Activated effector memory CD4-positive, alpha-beta T cell treated with anti-CD3 and anti-CD28 coated beads, Interleukin-2, amount 50 U/mL, for 16 hours (primary cell): ENCODE measurements at regions not wholly inside any gene's neighbourhood (a gene's known extent, or its start where the extent isn't known, plus 50 kb on each side); places are given as distances from the start of the nearest gene placed in this dataset.

Experiments used
- DNase-seq: peaks from one replicate; pipeline ENCODE4 v3.0.0-alpha.2; 2020

- DNase-seq: no peak
Observed at GRCh38 chr15:89421219-89421618, 75.2 kb downstream of the RHCG start.

GRCh38 chr15:89419370-89419984 is 76.9 kb downstream of the RHCG start:
- DNase-seq: peak; percentile 70

GRCh38 chr15:89417206-89417725 is 79.1 kb downstream of the RHCG start:
- no peak for DNase-seq

GRCh38 chr15:89416339-89417183 is 79.8 kb downstream of the RHCG start:
- DNase-seq: peak; percentile 87

GRCh38 chr15:89414571-89414970 is 79.9 kb upstream of the POLG start:
- no peak for DNase-seq

GRCh38 chr15:89413877-89414276 is 79.3 kb upstream of the POLG start:
- no peak for DNase-seq

- DNase-seq: no peak
Observed at GRCh38 chr15:89412905-89413411, 78.3 kb upstream of the POLG start.

- no peak for DNase-seq
Observed at GRCh38 chr15:89410039-89410435, 75.4 kb upstream of the POLG start.

- DNase-seq: no peak
Observed at GRCh38 chr15:89409184-89410038, 74.8 kb upstream of the POLG start.

- DNase-seq: no peak
Observed at GRCh38 chr15:89408372-89409183, 74.0 kb upstream of the POLG start.

- no peak for DNase-seq
Observed at GRCh38 chr15:89406940-89407607, 72.5 kb upstream of the POLG start.

- DNase-seq: no peak
Observed at GRCh38 chr15:89406218-89406939, 71.8 kb upstream of the POLG start.

- no peak for DNase-seq
Observed at GRCh38 chr15:89405494-89405893, 70.9 kb upstream of the POLG start.

GRCh38 chr15:89404023-89404422 is 69.4 kb upstream of the POLG start:
- DNase-seq: no peak

GRCh38 chr15:89402518-89402805 is 67.8 kb upstream of the POLG start:
- DNase-seq: no peak

GRCh38 chr15:89401631-89402517 is 67.2 kb upstream of the POLG start:
- DNase-seq: no peak

GRCh38 chr15:89400782-89401545 is 66.3 kb upstream of the POLG start:
- DNase-seq: no peak

- DNase-seq: no peak
Observed at GRCh38 chr15:89400116-89400781, 65.6 kb upstream of the POLG start.
